Activated CD8-positive, alpha-beta T cell treated with anti-CD3 and anti-CD28 coated beads, Interleukin-2, amount 10 ng/mL, durations not matched to agents 7 days and 5 days (primary cell): ENCODE measurements at regions not wholly inside any gene's neighbourhood (a gene's known extent, or its start where the extent isn't known, plus 50 kb on each side); places are given as distances from the start of the nearest gene placed in this dataset.

Source experiments
- ATAC-seq: fragments of 150-1000 bp; cut with Tn5 transposase; one replicate; pipeline ENCODE4 v1.10.0; 2021; ENCODE audit warnings: moderate library complexity
- CTCF ChIA-PET: fragments of 350-600 bp; sonication (Branson Sonifier 250); formaldehyde crosslinking; loops from one replicate; lab custom pipeline; 2021; ENCODE audit warnings: antibody characterized with exemption; lab: Charles Lee
- POLR2A ChIA-PET: fragments of 350-600 bp; sonication (Branson Sonifier 250); formaldehyde crosslinking; loops from one replicate; lab custom pipeline; 2021; ENCODE audit warnings: antibody characterized with exemption; lab: Charles Lee
- DNase-seq: peaks from one replicate; pipeline ENCODE4 v3.0.0-alpha.2; 2020
- H3K27ac Mint-ChIP-seq: one replicate; pipeline ENCODE4 v1.8.0; 2021; ENCODE audit warnings: mild to moderate bottlenecking, mixed read lengths
- H3K27me3 Mint-ChIP-seq: one replicate; pipeline ENCODE4 v1.8.0; 2021; ENCODE audit warnings: low read depth, mixed read lengths
- H3K36me3 Mint-ChIP-seq: one replicate; pipeline ENCODE4 v1.8.0; 2021; ENCODE audit warnings: low read depth, mixed read lengths
- H3K4me1 Mint-ChIP-seq: one replicate; pipeline ENCODE4 v1.8.0; 2021; ENCODE audit warnings: low read depth, mixed read lengths
- H3K4me3 Mint-ChIP-seq: one replicate; pipeline ENCODE4 v1.8.0; 2021; ENCODE audit warnings: mild to moderate bottlenecking, mixed read lengths
- H3K9me3 Mint-ChIP-seq: one replicate; pipeline ENCODE4 v1.8.0; 2022; ENCODE audit warnings: mixed read lengths; ENCODE audit not compliant: insufficient read depth

DNA sequence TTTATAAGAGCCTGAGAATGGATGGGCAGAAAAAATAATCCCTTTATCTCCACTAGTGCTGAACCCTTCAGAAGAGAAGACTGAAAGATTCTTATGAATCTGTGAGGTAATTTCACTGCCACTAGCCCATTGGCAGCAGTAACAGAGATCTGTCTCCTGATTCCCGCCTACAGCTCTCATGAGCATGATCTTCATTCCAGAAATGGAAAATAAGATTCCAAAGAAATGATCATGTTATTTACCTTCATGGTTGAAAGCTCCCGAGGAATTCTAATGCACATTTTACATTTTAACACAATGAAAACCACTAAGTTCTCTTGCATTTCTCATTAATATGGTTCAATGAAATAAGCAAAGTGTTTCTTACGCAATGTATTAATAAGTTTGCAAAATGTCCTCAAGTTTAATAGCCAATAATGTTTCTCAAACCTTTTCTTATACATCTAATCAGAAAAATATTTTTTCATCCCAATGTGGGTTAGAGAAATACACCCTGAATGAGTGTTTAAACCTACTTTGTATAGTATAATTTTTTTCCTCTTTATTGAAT, 905.6 kb downstream of the TMEM182 start:
- ChIA-PET POLR2A (no interaction called here), CTCF (no interaction called here)
- Mint-ChIP-seq H3K4me3 (no peak overlapping the region), H3K36me3 (no peaks in the 10 kb centered on the region), H3K4me1 (no peaks in the 10 kb centered on the region), H3K9me3 (no peaks in the 10 kb centered on the region), H3K27me3 (no peaks in the 10 kb centered on the region), H3K27ac (no peak overlapping the region)
- ATAC-seq (no peak), DNase-seq (no peak)

DNA sequence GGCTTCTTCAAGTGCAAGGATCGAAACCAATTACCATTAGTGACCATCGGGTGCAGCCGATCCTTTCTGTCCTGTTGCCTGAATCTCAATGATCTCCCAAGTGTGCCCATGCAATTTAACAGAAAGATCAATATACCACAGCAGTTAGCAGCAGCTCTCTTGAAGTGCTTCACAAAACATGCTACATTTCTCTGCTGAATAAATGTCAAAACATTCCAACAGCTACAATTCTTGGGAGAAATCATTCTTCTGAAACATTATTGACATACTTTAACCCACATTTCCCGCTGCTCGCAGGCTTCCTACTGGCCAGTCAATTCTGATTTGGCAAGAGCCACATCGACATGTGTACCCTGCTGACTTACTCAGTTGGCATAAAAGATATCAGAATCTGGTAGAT, 907.7 kb downstream of the TMEM182 start:
- ATAC-seq (no peak), DNase-seq (no peak)
- Mint-ChIP-seq H3K27me3 (no peaks in the 10 kb centered on the region), H3K36me3 (no peaks in the 10 kb centered on the region), H3K9me3 (no peaks in the 10 kb centered on the region), H3K27ac (no peak overlapping the region), H3K4me1 (no peaks in the 10 kb centered on the region), H3K4me3 (no peak overlapping the region)
- POLR2A ChIA-PET, result no interaction called here
- CTCF ChIA-PET, result no interaction called here
